ENCODE measurements at regions not wholly inside any gene's neighbourhood (a gene's known extent, or its start where the extent isn't known, plus 50 kb on each side); places are given as distances from the start of the nearest gene placed in this dataset.

GRCh38 chr5:84632418-84632817 lies 247.7 kb upstream of the EDIL3 start:
- TF ChIP-seq CTCF (IDR thresholded peaks at IDR 0.05), result no peak
- no peak for TF ChIP-seq POLR2A (IDR thresholded peaks at IDR 0.05)
